Caki2 (cell line): ENCODE measurements at regions not wholly inside any gene's neighbourhood (a gene's known extent, or its start where the extent isn't known, plus 50 kb on each side); places are given as distances from the start of the nearest gene placed in this dataset.
A peak's percentile ranks its signal among the peaks of the same experiment; 100 is the strongest.

Experiments
- DNase-seq: peaks from one replicate; pipeline ENCODE4 v3.0.0-alpha.2; 2015; ENCODE audit warnings: low read depth
- in situ Hi-C: cut with HindIII; loops from 2 replicates; pipeline ENCODE4 v1.10.0; 2016; ENCODE audit warnings: low sequenced_read_pairs, low pct_unique_long_range_greater_than_20kb, mixed read lengths

GRCh38 chr3:68116580-68116979 is 462.2 kb upstream of the SUCLG2 start:
- no peak for DNase-seq
- in situ Hi-C loops = no loop called here

DNA sequence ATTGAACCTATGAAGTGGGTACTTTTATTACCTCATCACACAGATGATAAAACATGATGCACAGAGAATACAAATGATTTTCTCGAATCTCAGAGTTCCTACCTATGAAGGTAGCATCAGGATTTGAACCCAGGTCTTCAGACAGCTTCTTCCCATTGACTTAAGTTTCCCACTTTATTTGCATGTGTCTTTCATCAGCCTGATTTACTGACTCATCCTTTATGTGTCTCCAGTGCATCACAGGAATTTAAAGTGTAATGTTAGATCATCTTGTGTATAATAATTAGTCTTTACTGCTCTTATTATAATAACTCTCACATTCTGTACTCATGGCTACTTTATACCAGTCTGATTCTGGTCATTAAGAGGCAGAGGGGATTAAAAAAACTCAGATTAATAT is 449.4 kb upstream of the SUCLG2 start:
- no peak for DNase-seq
- in situ Hi-C loops = no loop called here

DNA sequence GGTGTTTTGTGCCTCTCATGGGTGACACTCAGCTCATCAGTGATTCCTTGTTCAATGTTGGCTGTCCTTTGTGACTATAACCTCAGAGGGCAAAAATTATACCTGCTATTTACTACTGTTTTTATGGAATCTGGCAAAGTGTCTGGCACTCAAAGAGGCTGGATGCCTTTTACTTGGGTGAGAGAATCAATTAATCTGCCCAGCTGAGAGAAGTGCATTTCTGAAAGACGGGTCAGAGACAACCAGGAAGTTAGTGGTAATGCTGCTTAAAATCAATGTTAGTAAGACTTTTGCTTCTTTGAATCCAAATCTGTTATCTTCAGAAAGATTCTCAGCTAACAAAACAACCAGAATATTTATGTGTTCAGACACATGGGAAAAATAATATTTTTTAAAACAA is 436.2 kb upstream of the SUCLG2 start:
- in situ Hi-C loops = no loop called here

DNA sequence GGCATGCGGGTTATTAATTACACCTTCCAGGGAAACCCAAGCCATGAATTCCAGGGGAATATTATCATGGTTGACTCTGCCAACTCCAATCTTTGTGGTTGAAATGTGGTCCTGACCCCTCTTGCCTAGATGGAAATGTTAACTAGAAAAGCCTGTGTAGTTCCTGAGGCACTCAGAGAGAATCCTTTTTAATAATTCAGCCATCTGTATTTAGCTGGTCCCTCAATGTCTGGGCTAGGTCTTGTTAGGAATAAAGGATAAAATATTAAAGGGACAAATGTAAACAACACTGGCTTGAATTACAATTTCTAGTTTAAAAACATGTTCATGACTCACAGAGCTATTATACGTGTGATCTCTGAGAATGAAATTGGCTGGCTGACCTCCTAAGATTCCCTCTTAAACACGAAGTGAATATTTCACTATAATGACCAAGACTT is 435.2 kb upstream of the SUCLG2 start:
- in situ Hi-C loops = no loop called here
- peak; percentile 95 for DNase-seq

More for the DNA sequence above, 436.2 kb upstream of the SUCLG2 start:
- peak; percentile 8 for DNase-seq

DNA sequence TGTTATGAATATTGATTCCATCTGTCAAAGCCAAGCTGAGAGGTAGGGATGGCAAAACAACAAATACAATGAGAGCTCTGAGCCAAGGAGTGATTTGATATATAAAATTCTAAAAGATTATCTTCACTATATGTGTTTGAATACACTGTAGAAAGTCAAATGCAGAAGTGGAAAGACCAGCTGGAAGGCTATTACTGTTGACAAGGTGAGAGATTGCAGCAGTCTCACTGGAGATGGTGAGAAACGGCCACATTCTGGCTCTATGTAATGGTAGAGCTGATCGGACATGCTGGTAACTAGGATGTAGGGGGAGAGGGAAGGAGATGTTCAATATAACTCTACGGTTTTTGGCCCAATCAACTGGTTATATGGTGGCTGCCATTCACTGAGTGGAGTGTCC is 434.2 kb upstream of the SUCLG2 start:
- DNase-seq = no peak
- in situ Hi-C loops = no loop called here

DNA sequence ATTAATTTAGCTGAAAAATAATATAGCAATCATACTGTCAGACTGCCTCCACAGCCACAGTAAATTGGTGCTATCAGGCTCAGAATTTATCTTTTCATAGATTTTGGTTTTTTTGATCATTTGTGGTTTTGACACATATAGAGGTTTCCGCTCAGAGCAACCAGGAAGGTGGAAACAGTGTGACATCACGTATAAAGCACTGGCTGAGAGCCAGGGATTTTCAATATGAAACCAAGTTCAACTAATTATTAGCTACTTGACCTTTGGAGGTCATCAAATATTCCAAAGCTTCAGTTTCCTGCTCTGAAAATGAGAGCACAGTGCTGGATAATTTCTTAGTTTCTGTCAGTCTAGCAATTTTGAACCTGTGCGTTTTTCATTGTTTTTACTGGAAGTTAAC is 433.8 kb upstream of the SUCLG2 start:
- in situ Hi-C loops = no loop called here
- peak; percentile 57 for DNase-seq

GRCh38 chr3:68072062-68072461 is 417.6 kb upstream of the SUCLG2 start:
- in situ Hi-C loops = no loop called here
- DNase-seq = no peak

DNA sequence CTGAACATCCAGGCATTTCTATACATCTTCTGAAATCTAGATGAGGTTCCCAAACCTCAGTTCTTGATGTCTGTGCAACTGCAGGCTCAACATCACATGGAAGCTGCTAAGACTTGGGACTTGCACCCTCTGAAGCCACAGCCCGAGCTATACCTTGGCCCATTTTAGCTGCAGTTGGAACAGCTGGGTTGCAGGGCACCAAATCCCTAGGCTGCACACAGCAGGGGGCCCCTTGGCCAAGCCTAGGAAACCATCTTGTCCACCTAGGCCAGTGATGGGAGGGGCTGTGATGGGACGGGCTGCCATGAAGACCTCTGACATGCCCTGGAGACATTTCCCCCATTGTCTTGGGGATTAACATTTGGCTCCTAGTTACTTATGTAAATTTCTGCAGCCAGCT is 415.8 kb upstream of the SUCLG2 start:
- in situ Hi-C loops = no loop called here
- DNase-seq = no peak

- in situ Hi-C loops = no loop called here
- no peak for DNase-seq
Observed at GRCh38 chr3:68067314-68067713, 412.9 kb upstream of the SUCLG2 start.

DNA sequence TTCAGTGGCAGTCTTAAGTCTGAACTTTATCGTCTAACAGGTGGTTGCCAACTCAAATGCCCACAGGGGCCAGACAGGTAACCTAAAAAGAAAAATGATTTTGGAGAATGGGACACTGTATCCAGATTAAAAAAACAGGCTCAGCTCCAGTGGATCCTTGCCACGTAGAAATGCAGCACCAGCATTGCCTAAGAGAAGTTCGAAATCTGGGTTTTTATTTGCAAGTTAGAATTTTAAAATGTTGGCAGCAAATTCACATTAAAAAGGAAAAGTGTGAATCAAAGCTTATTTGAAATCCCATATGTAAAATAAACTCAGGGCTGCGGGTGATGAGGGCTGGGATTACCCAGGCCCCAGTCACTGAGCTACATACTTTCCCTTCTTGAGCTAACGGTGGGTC is 408.5 kb upstream of the SUCLG2 start:
- in situ Hi-C loops = no loop called here
- DNase-seq = no peak

DNA sequence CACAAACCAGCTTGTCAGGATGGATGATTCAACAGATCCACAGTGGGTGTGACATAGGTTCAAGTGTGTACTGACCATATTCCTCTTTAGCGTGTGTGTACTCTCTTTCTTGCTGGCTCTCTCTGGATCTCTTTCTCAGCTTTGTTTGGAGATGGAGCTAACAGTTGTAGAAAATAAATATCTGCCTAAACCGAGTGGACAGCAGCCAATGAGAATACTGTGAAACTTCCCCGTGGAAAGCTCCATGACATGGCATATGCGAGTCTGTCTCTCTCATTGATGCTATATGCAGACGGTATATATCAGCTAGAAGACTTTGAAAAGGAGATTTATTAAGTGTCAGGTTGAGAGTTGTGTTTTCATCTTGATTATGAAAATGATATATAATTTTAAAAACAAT is 406.5 kb upstream of the SUCLG2 start:
- in situ Hi-C loops = no loop called here
- DNase-seq = no peak

DNA sequence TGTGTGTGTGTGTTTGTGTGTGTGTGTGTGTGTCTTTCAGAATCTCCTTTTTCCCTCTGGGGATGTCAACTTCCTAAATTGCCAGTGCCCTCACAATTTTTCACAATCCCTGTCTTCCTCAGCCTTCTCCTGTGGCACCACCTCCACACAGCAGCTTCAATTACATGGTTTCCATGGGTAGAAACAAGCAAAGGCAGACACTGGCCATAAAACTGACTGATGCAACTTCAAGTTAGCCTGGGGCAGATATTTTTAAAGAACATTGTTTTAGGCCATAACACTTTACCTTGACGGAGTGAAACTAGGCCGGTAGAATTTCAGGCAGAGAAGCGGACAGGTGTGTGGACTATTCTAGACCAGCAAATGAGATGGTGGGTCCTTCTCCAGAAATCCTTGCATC is 405.8 kb upstream of the SUCLG2 start:
- peak; percentile 28 for DNase-seq
- in situ Hi-C loops = no loop called here

DNA sequence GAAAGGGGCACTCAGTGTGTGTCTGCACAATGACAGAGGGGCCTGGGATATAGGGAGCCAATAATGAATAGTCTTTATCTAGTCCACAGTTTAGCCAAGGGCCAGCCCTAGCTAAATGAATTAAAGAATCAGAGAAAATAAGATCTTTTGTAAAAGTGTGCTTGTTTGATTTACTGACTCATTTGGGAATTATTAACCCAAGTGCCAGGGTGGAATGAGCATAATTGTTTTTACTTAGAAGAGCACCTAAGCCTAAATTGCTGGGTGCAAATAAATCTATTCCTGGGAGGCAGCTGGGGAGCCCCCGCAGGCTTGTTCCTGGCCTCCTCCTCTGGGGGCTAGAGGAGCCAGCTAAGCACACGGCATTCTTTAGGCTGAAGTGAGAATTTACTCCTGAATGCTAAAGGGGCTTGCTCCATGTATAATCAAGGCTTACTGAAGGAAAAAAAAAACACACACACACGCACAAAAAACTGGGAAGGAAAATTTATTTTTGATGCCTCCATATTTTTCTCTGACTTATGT is 405.3 kb upstream of the SUCLG2 start:
- in situ Hi-C loops = no loop called here
- peak; percentile 62 for DNase-seq

DNA sequence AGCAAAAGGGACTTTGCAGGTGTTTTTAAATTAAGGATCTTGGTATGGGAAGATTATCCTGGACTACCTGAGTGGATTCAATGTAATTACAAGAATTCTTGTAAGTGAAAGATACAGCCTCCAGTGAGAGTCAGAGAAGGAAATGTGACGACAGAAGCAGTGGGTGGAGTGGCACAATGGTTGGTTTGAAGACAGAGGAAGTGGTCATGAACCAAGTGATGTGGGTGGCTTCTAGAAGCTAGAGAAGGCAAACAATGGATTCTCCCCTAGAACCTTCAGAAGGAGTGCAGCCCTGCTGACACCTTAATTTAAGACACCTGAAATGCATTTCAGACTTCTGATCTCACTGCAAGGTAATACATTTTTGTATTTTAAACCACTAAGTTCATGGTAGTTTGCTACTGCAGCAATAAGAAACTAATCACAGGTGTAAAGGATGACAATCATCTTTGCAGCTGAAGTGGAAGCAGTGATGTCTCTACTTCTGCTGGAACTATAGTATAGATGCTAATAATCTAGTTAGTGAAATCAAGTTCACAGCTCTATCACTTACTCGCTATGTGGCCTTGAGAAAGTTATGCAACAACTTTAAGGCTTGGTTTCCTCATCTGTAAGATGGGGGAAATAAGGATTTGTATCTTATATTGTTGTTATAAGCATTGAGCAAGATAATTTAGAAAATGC is 403.4 kb upstream of the SUCLG2 start:
- in situ Hi-C loops = no loop called here

GRCh38 chr3:68056556-68056955 is 402.1 kb upstream of the SUCLG2 start:
- in situ Hi-C loops = no loop called here
- DNase-seq = no peak

More for the DNA sequence above, 403.4 kb upstream of the SUCLG2 start:
- no peak for DNase-seq

DNA sequence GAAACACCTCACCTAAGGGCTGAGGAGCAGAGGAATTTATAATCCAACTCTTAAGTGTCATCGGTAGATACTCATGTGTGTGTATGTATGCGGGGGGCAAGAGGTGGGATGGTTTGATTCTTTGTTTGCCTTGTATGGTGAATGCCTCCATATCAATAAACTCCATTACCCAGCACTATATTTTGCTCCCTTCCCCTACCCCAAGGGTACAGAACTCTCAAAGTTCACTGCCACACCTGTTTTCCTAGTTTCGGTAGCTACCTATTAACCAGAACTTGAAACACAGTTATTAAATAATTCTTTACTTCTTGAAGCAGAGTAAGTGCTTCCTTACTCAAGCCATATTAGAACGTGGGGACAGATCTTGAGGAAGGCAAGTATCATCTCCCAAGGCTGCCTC is 400.8 kb upstream of the SUCLG2 start:
- in situ Hi-C loops = no loop called here

DNA sequence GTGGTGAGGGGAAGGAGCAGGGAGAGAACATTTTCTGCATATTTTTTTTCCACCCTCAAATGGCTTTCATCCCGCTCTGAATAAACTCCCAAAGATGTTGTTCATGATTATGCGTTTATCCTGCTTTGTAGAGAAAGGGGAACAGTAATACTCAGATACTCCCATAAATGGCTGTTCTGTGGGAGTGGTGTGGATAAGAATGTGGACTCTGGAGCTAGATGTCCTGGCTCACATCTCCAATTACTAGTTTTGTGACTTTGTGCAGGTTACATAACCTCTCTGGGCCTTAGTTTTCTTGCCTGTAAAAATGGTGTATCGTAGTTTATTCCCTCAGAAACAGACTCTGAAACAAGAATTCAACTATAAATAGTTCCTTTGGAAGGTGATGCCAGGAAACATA is 395.4 kb upstream of the SUCLG2 start:
- DNase-seq = no peak
- in situ Hi-C loops = no loop called here

More for the DNA sequence above, 400.8 kb upstream of the SUCLG2 start:
- DNase-seq = no peak

DNA sequence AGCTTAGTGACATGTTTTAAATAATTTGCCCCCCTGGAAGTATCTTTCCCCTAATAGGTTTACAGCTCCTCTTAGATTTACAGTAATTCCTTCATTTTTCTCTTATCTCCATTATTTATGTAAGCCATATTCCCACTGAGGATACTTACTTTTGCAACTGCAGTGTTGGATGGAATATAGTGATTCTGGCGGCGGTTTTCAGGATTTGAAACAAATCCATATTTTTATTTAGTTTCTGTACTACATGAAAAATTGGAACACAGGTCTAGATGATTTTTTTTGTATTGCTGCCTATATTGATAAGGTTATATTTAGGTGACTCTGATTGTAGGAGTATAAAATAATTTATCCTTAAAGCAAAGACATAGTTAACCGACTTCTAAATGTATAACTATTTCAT is 391.6 kb upstream of the SUCLG2 start:
- DNase-seq = no peak
- in situ Hi-C loops = no loop called here

DNA sequence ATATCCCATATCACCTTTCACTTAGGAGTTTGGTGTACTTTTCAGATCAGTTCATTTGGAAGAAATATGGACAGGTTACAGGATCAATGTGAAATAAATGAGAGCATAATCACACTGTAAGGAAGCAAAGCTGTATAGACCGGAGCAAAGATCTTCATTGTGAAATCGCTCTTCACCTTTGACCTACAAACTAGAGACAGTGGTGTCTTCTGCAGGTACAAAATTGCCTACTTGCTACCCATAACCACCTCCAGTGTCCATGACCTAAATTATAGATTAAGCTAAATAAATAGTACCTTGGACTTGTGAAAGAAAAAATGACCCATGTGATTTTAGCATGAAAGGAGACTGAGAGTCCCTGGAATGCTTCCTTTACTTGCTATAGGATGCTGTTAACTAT is 379.5 kb upstream of the SUCLG2 start:
- in situ Hi-C loops = no loop called here
- no peak for DNase-seq

DNA sequence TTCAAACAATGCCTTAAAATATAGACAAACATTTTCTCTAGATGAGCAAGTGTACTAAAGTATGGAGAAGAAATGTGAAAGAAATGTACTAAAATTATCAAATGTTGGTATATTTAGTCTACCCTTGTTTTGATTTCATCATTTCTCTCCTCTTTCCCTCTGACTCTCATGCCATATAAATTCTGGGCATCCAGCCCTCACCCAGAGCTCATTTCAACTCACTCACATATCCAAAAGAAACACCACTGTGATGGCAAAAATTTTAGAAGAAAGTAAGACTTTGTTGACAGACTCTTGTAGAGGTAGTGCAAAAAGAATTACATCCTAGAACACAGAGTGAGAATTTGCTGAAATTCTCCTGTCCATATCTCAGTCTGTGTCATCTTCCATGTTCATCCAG is 377.8 kb upstream of the SUCLG2 start:
- no peak for DNase-seq
- in situ Hi-C loops = no loop called here
